Astrocyte (in vitro differentiated cells and primary cell): ENCODE measurements at regions not wholly inside any gene's neighbourhood (a gene's known extent, or its start where the extent isn't known, plus 50 kb on each side); places are given as distances from the start of the nearest gene placed in this dataset.

Experiments used
- DNase-seq: peaks from one replicate; pipeline ENCODE4 v3.0.0-alpha.2; 2010; ENCODE audit warnings: low read depth
- FAIRE-seq: peaks from 2 replicates; lab custom pipeline; 2011; peaks lifted over from hg19 to GRCh38; lab: Jason Lieb, UNC
- H2AFZ ChIP-seq: 2 replicates; pipeline ENCODE4 v1.6.0; 2012; ENCODE audit warnings: low read depth, low read length, inconsistent platforms
- H3K27ac ChIP-seq: 2 replicates; pipeline ENCODE4 v1.5.1; 2011; ENCODE audit warnings: low read depth, low read length, inconsistent platforms
- H3K27me3 ChIP-seq: 2 replicates; pipeline ENCODE4 v1.6.0; 2011; ENCODE audit warnings: low read length, inconsistent platforms; ENCODE audit not compliant: insufficient read depth
- H3K36me3 ChIP-seq: 2 replicates; pipeline ENCODE4 v1.5.1; 2011; ENCODE audit warnings: low read length, inconsistent platforms; ENCODE audit not compliant: insufficient read depth
- H3K4me1 ChIP-seq: 2 replicates; pipeline ENCODE4 v1.5.1; 2011; ENCODE audit warnings: low read length, inconsistent platforms; ENCODE audit not compliant: insufficient read depth
- H3K4me2 ChIP-seq: 2 replicates; pipeline ENCODE4 v1.6.0; 2012; ENCODE audit warnings: low read length, inconsistent platforms
- H3K4me3 ChIP-seq: 2 replicates; pipeline ENCODE4 v1.5.1; 2011; ENCODE audit warnings: low read depth, mild to moderate bottlenecking, low read length, inconsistent platforms; ENCODE audit not compliant: insufficient read depth
- H3K79me2 ChIP-seq: 2 replicates; pipeline ENCODE4 v1.6.0; 2012; ENCODE audit warnings: mild to moderate bottlenecking, low read length, inconsistent platforms; ENCODE audit not compliant: insufficient read depth
- H3K9ac ChIP-seq: 2 replicates; pipeline ENCODE4 v1.6.0; 2012; ENCODE audit warnings: mild to moderate bottlenecking, low read length, inconsistent platforms
- H3K9me3 ChIP-seq: 2 replicates; pipeline ENCODE4 v1.5.1; 2012; ENCODE audit warnings: low read depth, mild to moderate bottlenecking, low read length, inconsistent platforms; ENCODE audit not compliant: insufficient read depth
- H4K20me1 ChIP-seq: 2 replicates; pipeline ENCODE4 v1.6.0; 2012; ENCODE audit warnings: low read length, inconsistent platforms; ENCODE audit not compliant: insufficient read depth
- H3K27ac Mint-ChIP-seq: one replicate; pipeline ENCODE4 v1.8.0; 2021; ENCODE audit warnings: mild to moderate bottlenecking, mixed read lengths; ENCODE audit not compliant: unreplicated experiment
- H3K27me3 Mint-ChIP-seq: one replicate; pipeline ENCODE4 v1.8.0; 2021; ENCODE audit warnings: low read depth, mixed read lengths; ENCODE audit not compliant: unreplicated experiment
- H3K36me3 Mint-ChIP-seq: one replicate; pipeline ENCODE4 v1.8.0; 2021; ENCODE audit warnings: low read depth, mixed read lengths; ENCODE audit not compliant: unreplicated experiment
- H3K4me1 Mint-ChIP-seq: one replicate; pipeline ENCODE4 v1.8.0; 2021; ENCODE audit warnings: low read depth, mixed read lengths; ENCODE audit not compliant: unreplicated experiment
- H3K4me3 Mint-ChIP-seq: one replicate; pipeline ENCODE4 v1.8.0; 2021; ENCODE audit warnings: mild to moderate bottlenecking, moderate library complexity, mixed read lengths; ENCODE audit not compliant: unreplicated experiment
- H3K9me3 Mint-ChIP-seq: one replicate; pipeline ENCODE4 v1.8.0; 2021; ENCODE audit warnings: mild to moderate bottlenecking, mixed read lengths; ENCODE audit not compliant: unreplicated experiment
- EZH2 ChIP-seq: IDR thresholded peaks from 2 replicates; pipeline ENCODE4 v1.6.1; 2012; ENCODE audit warnings: mild to moderate bottlenecking, low read length, inconsistent platforms; ENCODE audit not compliant: insufficient read depth
- TF ChIP-seq, protein P1 (sequence below): IDR thresholded peaks from 2 replicates; pipeline ENCODE4 v1.5.1; 2011; ENCODE audit warnings: low read depth, mild to moderate bottlenecking, inconsistent platforms, low read length, moderate library complexity; ENCODE audit not compliant: insufficient read depth

DNA sequence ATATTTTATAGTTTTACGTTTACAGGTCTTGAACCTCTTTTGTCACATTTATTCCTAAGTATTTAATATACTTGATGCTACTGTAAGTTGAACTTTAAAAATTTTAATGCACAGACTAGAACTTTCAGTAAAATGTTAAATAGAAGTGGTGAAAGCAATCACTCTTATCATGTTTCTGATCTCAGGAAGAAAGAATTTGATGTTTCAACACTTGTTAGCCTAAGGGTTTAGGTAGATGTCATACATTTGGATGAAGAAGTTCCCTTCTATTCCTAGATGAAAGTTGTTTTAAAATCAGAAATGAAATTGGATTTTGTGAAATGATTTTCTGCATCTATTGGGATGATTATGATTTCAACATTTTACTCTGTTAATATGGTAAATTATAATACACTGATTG lies 63.6 kb upstream of the TTLL7 start:
- Histone ChIP-seq H3K9me3 (no peaks in the 10 kb centered on the region), H3K27ac (no peak overlapping the region), H3K4me2 (no peak overlapping the region), H3K79me2 (no peaks in the 10 kb centered on the region), H4K20me1 (no peaks in the 10 kb centered on the region), H3K27me3 (no peaks in the 10 kb centered on the region), H3K9ac (no peak overlapping the region), H2AFZ (no peak overlapping the region), H3K36me3 (no peaks in the 10 kb centered on the region), H3K4me3 (no peak overlapping the region), H3K4me1 (no peaks in the 10 kb centered on the region)
- peaks cover 5% of the 10 kb centered on the region for H3K9me3 Mint-ChIP-seq
- no peak overlapping the region for H3K4me3 Mint-ChIP-seq
- H3K27me3 Mint-ChIP-seq, result peaks cover 2% of the 10 kb centered on the region
- no peak for FAIRE-seq
- no peak overlapping the region for H3K27ac Mint-ChIP-seq
- no peaks in the 10 kb centered on the region for H3K36me3 Mint-ChIP-seq
- DNase-seq, result no peak
- H3K4me1 Mint-ChIP-seq, result no peaks in the 10 kb centered on the region
- TF ChIP-seq, protein P1, sequence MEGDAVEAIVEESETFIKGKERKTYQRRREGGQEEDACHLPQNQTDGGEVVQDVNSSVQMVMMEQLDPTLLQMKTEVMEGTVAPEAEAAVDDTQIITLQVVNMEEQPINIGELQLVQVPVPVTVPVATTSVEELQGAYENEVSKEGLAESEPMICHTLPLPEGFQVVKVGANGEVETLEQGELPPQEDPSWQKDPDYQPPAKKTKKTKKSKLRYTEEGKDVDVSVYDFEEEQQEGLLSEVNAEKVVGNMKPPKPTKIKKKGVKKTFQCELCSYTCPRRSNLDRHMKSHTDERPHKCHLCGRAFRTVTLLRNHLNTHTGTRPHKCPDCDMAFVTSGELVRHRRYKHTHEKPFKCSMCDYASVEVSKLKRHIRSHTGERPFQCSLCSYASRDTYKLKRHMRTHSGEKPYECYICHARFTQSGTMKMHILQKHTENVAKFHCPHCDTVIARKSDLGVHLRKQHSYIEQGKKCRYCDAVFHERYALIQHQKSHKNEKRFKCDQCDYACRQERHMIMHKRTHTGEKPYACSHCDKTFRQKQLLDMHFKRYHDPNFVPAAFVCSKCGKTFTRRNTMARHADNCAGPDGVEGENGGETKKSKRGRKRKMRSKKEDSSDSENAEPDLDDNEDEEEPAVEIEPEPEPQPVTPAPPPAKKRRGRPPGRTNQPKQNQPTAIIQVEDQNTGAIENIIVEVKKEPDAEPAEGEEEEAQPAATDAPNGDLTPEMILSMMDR, result no peak
- TF ChIP-seq EZH2, result no peak

DNA sequence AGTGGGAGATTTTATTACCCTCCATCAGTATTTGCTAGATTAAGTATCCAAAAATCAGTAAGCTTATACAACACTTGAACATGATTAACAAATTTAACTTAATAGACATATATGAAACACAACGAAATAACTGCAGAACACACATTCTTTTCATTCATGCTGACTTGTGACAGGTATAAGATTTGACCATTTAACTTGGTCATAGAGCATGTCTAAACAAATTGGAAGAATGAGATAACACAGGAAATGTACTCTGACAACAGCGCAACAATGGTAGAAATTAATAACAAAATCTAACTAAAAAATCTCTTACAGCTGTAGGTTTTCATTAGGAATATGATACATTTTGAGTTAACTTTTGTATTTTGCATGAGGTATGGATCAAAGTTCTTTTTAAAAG lies 62.4 kb upstream of the TTLL7 start:
- H2AFZ ChIP-seq, result no peak overlapping the region

DNA sequence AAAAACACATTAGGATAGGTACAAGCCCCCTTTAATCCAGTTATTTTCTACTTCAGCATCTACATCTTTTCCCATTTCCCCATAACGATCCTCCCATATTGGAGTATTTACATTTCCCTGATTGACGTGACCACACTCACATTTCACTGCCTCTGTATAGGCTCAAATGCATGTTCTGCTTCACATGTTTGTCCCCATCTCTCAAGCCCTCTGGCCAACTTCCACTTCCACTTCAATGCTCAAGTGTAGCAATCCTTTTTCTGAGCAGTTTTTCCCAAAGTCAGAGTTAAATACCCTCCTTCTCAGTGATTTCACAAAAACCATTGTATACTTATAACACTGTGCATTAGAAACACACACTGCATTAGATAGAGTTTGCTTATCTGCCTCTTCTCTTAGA lies 61.8 kb upstream of the TTLL7 start:
- Histone ChIP-seq H3K27me3 (no peaks in the 10 kb centered on the region), H3K79me2 (no peaks in the 10 kb centered on the region), H3K27ac (no peak overlapping the region), H3K4me1 (no peaks in the 10 kb centered on the region), H3K4me2 (no peak overlapping the region), H3K4me3 (no peak overlapping the region), H2AFZ (no peak overlapping the region), H3K9me3 (no peaks in the 10 kb centered on the region), H4K20me1 (no peaks in the 10 kb centered on the region), H3K36me3 (no peaks in the 10 kb centered on the region), H3K9ac (no peak overlapping the region)
- Mint-ChIP-seq H3K9me3 (peaks cover 4% of the 10 kb centered on the region), H3K4me1 (no peaks in the 10 kb centered on the region), H3K4me3 (no peak overlapping the region), H3K27me3 (peaks cover 2% of the 10 kb centered on the region), H3K27ac (no peak overlapping the region), H3K36me3 (no peaks in the 10 kb centered on the region)
- TF ChIP-seq, protein P1, result no peak
- no peak for TF ChIP-seq EZH2
- DNase-seq, result no peak
- FAIRE-seq, result no peak

More for the DNA sequence above, 62.4 kb upstream of the TTLL7 start:
- Histone ChIP-seq H3K9ac (no peak overlapping the region), H4K20me1 (no peaks in the 10 kb centered on the region), H3K27ac (no peak overlapping the region), H3K36me3 (no peaks in the 10 kb centered on the region), H3K4me3 (no peak overlapping the region), H3K4me2 (no peak overlapping the region), H3K79me2 (no peaks in the 10 kb centered on the region), H3K4me1 (no peaks in the 10 kb centered on the region), H3K27me3 (no peaks in the 10 kb centered on the region), H3K9me3 (no peaks in the 10 kb centered on the region)
- DNase-seq, result no peak
- Mint-ChIP-seq H3K36me3 (no peaks in the 10 kb centered on the region), H3K4me3 (no peak overlapping the region), H3K9me3 (peaks cover 5% of the 10 kb centered on the region), H3K4me1 (no peaks in the 10 kb centered on the region), H3K27me3 (peaks cover 2% of the 10 kb centered on the region), H3K27ac (no peak overlapping the region)
- no peak for TF ChIP-seq EZH2
- TF ChIP-seq, protein P1, result no peak
- no peak for FAIRE-seq
